K562 (cell line): ENCODE measurements at regions not wholly inside any gene's neighbourhood (a gene's known extent, or its start where the extent isn't known, plus 50 kb on each side); places are given as distances from the start of the nearest gene placed in this dataset.

Experiments used
- ATAC-seq: fragments of 200-7000 bp; cut with Tn5 transposase; 3 replicates; pipeline ENCODE4 v1.9.1; 2020; ENCODE audit warnings: moderate library complexity
- BruUV-seq: library from RNA; stranded (reverse); fragments of 400-500 nt; replicated peaks from 2 replicates; lab custom pipeline; 2021; lab: Mats Ljungman, UMichigan
- CTCF ChIA-PET: fragments of 300-600 bp; formaldehyde crosslinking; extraction: SDS; loops from one replicate; lab custom pipeline; 2021; ENCODE audit warnings: low intra/inter-chr PET ratio; lab: Yijun Ruan, JAX
- POLR2A ChIA-PET: fragments of 300-600, 350-650 bp; sonication (Branson Sonifier 250); formaldehyde crosslinking; extraction: SDS; loops from one replicate; lab custom pipeline; 2021; ENCODE audit warnings: antibody characterized with exemption, inconsistent platforms; lab: Yijun Ruan, JAX
- DNase-seq, 4 experiments: peaks; one replicate each; pipeline versions ENCODE4 v3.0.0 to v3.0.0-alpha.2; 2011 to 2018; ENCODE audit warnings: low spot score in 3 of 4, mixed read lengths in 3 of 4; ENCODE audit errors: extremely low read depth in 1 of 4
- FAIRE-seq: peaks from 2 replicates; lab custom pipeline; 2011; peaks lifted over from hg19 to GRCh38; lab: Jason Lieb, UNC
- H2AFZ ChIP-seq: 2 replicates; pipeline ENCODE4 v1.6.0; 2011; ENCODE audit warnings: low read depth, low read length, control low read depth, inconsistent platforms
- H3K27ac ChIP-seq: fragments of 200-600 bp; 3 replicates; pipeline ENCODE4 v1.8.0; 2011; ENCODE audit warnings: low read depth, mild to moderate bottlenecking, control low read depth, inconsistent platforms, low read length, moderate library complexity, mixed read lengths; ENCODE audit errors: extremely low read depth
- H3K27me3 ChIP-seq, 2 experiments: fragments of 300-600 bp in 1 of 2; 2 replicates in 1 of 2; 3 replicates in 1 of 2; pipeline versions ENCODE4 v1.6.0 to v1.8.0; 2011; ENCODE audit warnings: inconsistent platforms in 2 of 2, low read length in 2 of 2, mild to moderate bottlenecking in 1 of 2, mixed read lengths in 1 of 2, moderate library complexity in 1 of 2; ENCODE audit not compliant: control insufficient read depth in 2 of 2, insufficient read depth in 2 of 2
- H3K36me3 ChIP-seq: fragments of 300-600 bp; 3 replicates; pipeline ENCODE4 v1.8.0; 2011; ENCODE audit warnings: mild to moderate bottlenecking, low read length, inconsistent platforms; ENCODE audit not compliant: control insufficient read depth, insufficient read depth
- H3K4me1 ChIP-seq, 2 experiments: fragments of 200-600 bp in 1 of 2; replicated peaks in 1 of 2; 2 replicates in 1 of 2; 3 replicates in 1 of 2; pipeline versions ENCODE4 v1.5.1 to v1.8.0; 2011; ENCODE audit warnings: inconsistent platforms in 2 of 2, low read length in 2 of 2, mild to moderate bottlenecking in 1 of 2, mixed read lengths in 1 of 2, moderate library complexity in 1 of 2; ENCODE audit not compliant: control insufficient read depth in 2 of 2, insufficient read depth in 2 of 2
- H3K4me2 ChIP-seq: 2 replicates; pipeline ENCODE4 v1.6.1; 2011; ENCODE audit warnings: low read length, control low read depth, inconsistent platforms, mixed read lengths; ENCODE audit not compliant: insufficient read depth
- H3K4me3 ChIP-seq: fragments of 200-600 bp; sonication (generic), shearing (Covaris generic); 2 replicates; pipeline ENCODE4 v1.5.1; 2016; ENCODE audit warnings: control low read depth, inconsistent platforms
- H3K79me2 ChIP-seq: fragments of 200-600 bp; 3 replicates; pipeline ENCODE4 v1.8.0; 2011; ENCODE audit warnings: low read length, inconsistent platforms; ENCODE audit not compliant: control insufficient read depth, insufficient read depth
- H3K9ac ChIP-seq, 2 experiments: 2 replicates each; pipeline versions ENCODE4 v1.6.0 to v1.6.1; 2011; ENCODE audit warnings: low read depth in 2 of 2, low read length in 2 of 2, control low read depth in 1 of 2, inconsistent platforms in 1 of 2, mild to moderate bottlenecking in 1 of 2, mixed read lengths in 1 of 2; ENCODE audit not compliant: insufficient read depth in 1 of 2
- H3K9me1 ChIP-seq: one replicate; pipeline ENCODE4 v1.6.0; 2011; ENCODE audit warnings: inconsistent platforms, mild to moderate bottlenecking, low read length, moderate library complexity; ENCODE audit not compliant: control insufficient read depth, insufficient read depth
- H3K9me3 ChIP-seq: replicated peaks from 2 replicates; pipeline ENCODE4 v1.5.1; 2011; ENCODE audit warnings: low read depth, low read length, inconsistent platforms; ENCODE audit not compliant: control insufficient read depth, insufficient read depth
- H4K20me1 ChIP-seq: replicated peaks from 2 replicates; pipeline ENCODE4 v1.6.1; 2011; ENCODE audit warnings: low read length, inconsistent platforms, mixed read lengths; ENCODE audit not compliant: control insufficient read depth, insufficient read depth
- HSF4 ChIP-seq: fragments of 250-450 bp; sonication (Bioruptor Pico); IDR thresholded peaks from 2 replicates; pipeline ENCODE4 v2.1.2; 2022; ENCODE audit warnings: mild to moderate bottlenecking, moderate library complexity, borderline replicate concordance
- NRF1 ChIP-seq, 2 experiments: fragments of 450-650 bp; IDR thresholded peaks in 1 of 2; conservative IDR thresholded peaks in 1 of 2; 2 replicates each; pipeline ENCODE4 v1.6.1; 2014; ENCODE audit warnings: mild to moderate bottlenecking in 2 of 2
- SRSF7 ChIP-seq: fragments of 200-400 bp; formaldehyde crosslinking; optimal IDR thresholded peaks from 2 replicates; pipeline ENCODE3; 2017; ENCODE audit warnings: mild to moderate bottlenecking, low read depth, low read length
- ZNF830 ChIP-seq: fragments of 250-450 bp; sonication (Bioruptor Pico); IDR thresholded peaks from 2 replicates; pipeline ENCODE4 v1.5.0; 2021; ENCODE audit warnings: mild to moderate bottlenecking
- WGBS: fragments of 100-300 bp; shearing (Covaris generic); methylation state at CpG from one replicate; pipeline ENCODE4 v1.1.6; 2016; ENCODE audit warnings: low coverage, mixed read lengths; ENCODE audit not compliant: insufficient coverage; ENCODE audit errors: missing lambda C conversion rate; 5-methylcytosine and 5-hydroxymethylcytosine counted together
- in situ Hi-C: fragments of 300-500 bp; cut with MboI; formaldehyde crosslinking; loops from 4 replicates; pipeline ENCODE4 v1.15.0; 2018; ENCODE audit warnings: inconsistent platforms, mixed read lengths
- intact Hi-C: fragments of 100-400 bp; cut with micrococcal nuclease; formaldehyde crosslinking; loops from 2 replicates; pipeline ENCODE4 v1.14.2; 2022
- TF ChIP-seq, protein P1 (sequence below): fragments of 250-450 bp; sonication (Bioruptor Pico); IDR thresholded peaks from 2 replicates; pipeline ENCODE4 v1.4.0; 2020
- TF ChIP-seq, protein P2 (sequence below): IDR thresholded peaks from 3 replicates; pipeline ENCODE4 v1.6.1; 2011; ENCODE audit warnings: borderline replicate concordance, mild to moderate bottlenecking; ENCODE audit not compliant: insufficient read length, insufficient read depth
- TF ChIP-seq, protein P3 (sequence below), 2 experiments: IDR thresholded peaks; 2 replicates each; pipeline ENCODE4 v1.6.1; 2012; ENCODE audit warnings: improper control_type of control experiment in 2 of 2, low read depth in 2 of 2, low read length in 2 of 2, borderline replicate concordance in 1 of 2

DNA sequence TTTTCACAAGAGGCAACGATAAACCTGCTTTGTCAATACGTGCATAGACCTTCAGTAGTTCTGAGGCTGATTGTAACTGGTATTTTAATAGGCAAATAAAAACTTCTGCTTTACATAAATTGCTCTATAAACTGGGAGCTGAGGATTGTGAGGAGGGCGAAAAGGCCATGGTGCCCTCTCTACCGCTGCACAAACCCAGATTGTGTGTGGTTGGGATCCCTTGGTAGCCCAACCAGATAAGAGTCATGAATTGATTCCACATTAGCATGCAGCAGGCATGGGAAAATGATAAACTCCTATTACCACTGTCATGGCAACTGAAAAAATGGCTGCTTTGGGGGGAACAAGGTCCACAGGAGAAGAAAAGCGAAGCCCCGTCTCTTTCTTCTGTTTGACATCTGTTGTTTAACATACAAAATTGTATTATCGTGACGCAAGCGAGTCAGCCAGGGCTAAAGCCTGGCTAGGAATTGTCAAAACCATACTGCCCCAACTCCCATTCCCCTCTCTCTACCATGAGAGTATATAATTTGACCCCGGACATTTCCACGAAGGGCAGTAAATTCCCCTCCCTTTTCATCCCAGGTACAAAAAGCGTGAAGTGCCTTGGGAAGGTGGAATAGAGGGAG is 157.8 kb upstream of the SALL4 start:
- no peak overlapping the region for H3K27ac ChIP-seq
- CTCF ChIA-PET = no interaction called here
- no peaks in the 10 kb centered on the region for H3K9me3 ChIP-seq
- no peaks in the 10 kb centered on the region for H3K36me3 ChIP-seq
- H3K4me2 ChIP-seq = no peak overlapping the region
- no peak overlapping the region for H3K9ac ChIP-seq
- H3K9me1 ChIP-seq = no peaks in the 10 kb centered on the region
- no TSS peak for BruUV-seq
- peaks cover 5 to 7% of the 10 kb centered on the region in 2 experiments; a peak in 3 of 5 replicates for H3K27me3 ChIP-seq
- H2AFZ ChIP-seq = no peak overlapping the region
- no peak overlapping the region for H3K4me3 ChIP-seq
- WGBS = 3% methylated on average over 12 of the region's 12 CpGs
- in situ Hi-C loops (no loop called here), intact Hi-C loops (loop anchor here (10.0 kb wide), 1 partner anchor 315 kb away; no protein-coding TSS in a partner anchor)
- no peaks in the 10 kb centered on the region for H4K20me1 ChIP-seq
- no peaks in the 10 kb centered on the region for H3K4me1 ChIP-seq
- FAIRE-seq (no peak), DNase-seq (no peak), ATAC-seq (no peak)
- TF ChIP-seq NRF1 (conservative IDR thresholded peaks at IDR 0.05 in 1 of 2, IDR thresholded peaks at IDR 0.05 in 1 of 2) (no peak), ZNF830 (CRISPR knock-in tag) (no peak), SRSF7 (no peak), HSF4 (CRISPR knock-in tag) (no peak)
- TF ChIP-seq, protein P1, sequence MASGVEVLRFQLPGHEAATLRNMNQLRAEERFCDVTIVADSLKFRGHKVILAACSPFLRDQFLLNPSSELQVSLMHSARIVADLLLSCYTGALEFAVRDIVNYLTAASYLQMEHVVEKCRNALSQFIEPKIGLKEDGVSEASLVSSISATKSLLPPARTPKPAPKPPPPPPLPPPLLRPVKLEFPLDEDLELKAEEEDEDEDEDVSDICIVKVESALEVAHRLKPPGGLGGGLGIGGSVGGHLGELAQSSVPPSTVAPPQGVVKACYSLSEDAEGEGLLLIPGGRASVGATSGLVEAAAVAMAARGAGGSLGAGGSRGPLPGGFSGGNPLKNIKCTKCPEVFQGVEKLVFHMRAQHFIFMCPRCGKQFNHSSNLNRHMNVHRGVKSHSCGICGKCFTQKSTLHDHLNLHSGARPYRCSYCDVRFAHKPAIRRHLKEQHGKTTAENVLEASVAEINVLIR = no peak
- TF ChIP-seq, protein P2, sequence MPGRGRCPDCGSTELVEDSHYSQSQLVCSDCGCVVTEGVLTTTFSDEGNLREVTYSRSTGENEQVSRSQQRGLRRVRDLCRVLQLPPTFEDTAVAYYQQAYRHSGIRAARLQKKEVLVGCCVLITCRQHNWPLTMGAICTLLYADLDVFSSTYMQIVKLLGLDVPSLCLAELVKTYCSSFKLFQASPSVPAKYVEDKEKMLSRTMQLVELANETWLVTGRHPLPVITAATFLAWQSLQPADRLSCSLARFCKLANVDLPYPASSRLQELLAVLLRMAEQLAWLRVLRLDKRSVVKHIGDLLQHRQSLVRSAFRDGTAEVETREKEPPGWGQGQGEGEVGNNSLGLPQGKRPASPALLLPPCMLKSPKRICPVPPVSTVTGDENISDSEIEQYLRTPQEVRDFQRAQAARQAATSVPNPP = no peak
- TF ChIP-seq, protein P3, sequence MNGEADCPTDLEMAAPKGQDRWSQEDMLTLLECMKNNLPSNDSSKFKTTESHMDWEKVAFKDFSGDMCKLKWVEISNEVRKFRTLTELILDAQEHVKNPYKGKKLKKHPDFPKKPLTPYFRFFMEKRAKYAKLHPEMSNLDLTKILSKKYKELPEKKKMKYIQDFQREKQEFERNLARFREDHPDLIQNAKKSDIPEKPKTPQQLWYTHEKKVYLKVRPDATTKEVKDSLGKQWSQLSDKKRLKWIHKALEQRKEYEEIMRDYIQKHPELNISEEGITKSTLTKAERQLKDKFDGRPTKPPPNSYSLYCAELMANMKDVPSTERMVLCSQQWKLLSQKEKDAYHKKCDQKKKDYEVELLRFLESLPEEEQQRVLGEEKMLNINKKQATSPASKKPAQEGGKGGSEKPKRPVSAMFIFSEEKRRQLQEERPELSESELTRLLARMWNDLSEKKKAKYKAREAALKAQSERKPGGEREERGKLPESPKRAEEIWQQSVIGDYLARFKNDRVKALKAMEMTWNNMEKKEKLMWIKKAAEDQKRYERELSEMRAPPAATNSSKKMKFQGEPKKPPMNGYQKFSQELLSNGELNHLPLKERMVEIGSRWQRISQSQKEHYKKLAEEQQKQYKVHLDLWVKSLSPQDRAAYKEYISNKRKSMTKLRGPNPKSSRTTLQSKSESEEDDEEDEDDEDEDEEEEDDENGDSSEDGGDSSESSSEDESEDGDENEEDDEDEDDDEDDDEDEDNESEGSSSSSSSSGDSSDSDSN (IDR thresholded peaks at IDR 0.05; ENCODE audit: borderline replicate concordance in 1 of 2, low read depth in 2 of 2, low read length in 2 of 2) = no peak
- POLR2A ChIA-PET = no interaction called here
- H3K79me2 ChIP-seq = no peaks in the 10 kb centered on the region
